Neural cell (in vitro differentiated cells): ENCODE measurements at regions not wholly inside any gene's neighbourhood (a gene's known extent, or its start where the extent isn't known, plus 50 kb on each side); places are given as distances from the start of the nearest gene placed in this dataset.

ENCODE experiments used
- H2AFZ ChIP-seq: fragments of 200-600, 300-800 bp; sonication (generic), shearing (Covaris generic); 2 replicates; pipeline ENCODE4 v1.6.0; 2014; ENCODE audit warnings: low read depth, mild to moderate bottlenecking, antibody characterized with exemption, low read length, moderate library complexity
- H3F3A ChIP-seq: fragments of 200-600 bp; shearing (Covaris generic); 2 replicates; pipeline ENCODE4 v1.6.1; 2016; ENCODE audit warnings: mild to moderate bottlenecking, moderate library complexity, mixed read lengths, antibody characterized with exemption, low read length; ENCODE audit not compliant: insufficient read depth, poor library complexity, severe bottlenecking
- H3K27ac ChIP-seq: fragments of 200-600, 300-800 bp; sonication (generic), shearing (Covaris generic); 2 replicates; pipeline ENCODE4 v1.5.1; 2014; ENCODE audit warnings: mild to moderate bottlenecking, low read length, moderate library complexity
- H3K27me3 ChIP-seq: fragments of 300-800, 200-600 bp; sonication (generic), shearing (Covaris generic); 2 replicates; pipeline ENCODE4 v1.6.0; 2014; ENCODE audit warnings: mild to moderate bottlenecking, low read depth, low read length, moderate library complexity; ENCODE audit not compliant: insufficient read depth
- H3K36me3 ChIP-seq: fragments of 300-800, 200-600 bp; sonication (generic), shearing (Covaris generic); 2 replicates; pipeline ENCODE4 v1.5.1; 2014; ENCODE audit warnings: mild to moderate bottlenecking, antibody characterized with exemption, low read length, moderate library complexity; ENCODE audit not compliant: insufficient read depth
- H3K4me2 ChIP-seq: fragments of 300-800, 200-600 bp; sonication (generic), shearing (Covaris generic); 2 replicates; pipeline ENCODE4 v1.6.0; 2014; ENCODE audit warnings: mild to moderate bottlenecking, low read length
- H3K4me3 ChIP-seq: fragments of 300-800, 200-600 bp; sonication (generic), shearing (Covaris generic); 2 replicates; pipeline ENCODE4 v1.5.1; 2014; ENCODE audit warnings: mild to moderate bottlenecking, low read length, moderate library complexity
- H3K79me2 ChIP-seq: fragments of 200-600 bp; shearing (Covaris generic); replicated peaks from 2 replicates; pipeline ENCODE4 v1.6.0; 2014; ENCODE audit warnings: mild to moderate bottlenecking, low read length, moderate library complexity; ENCODE audit not compliant: insufficient read depth
- H3K9ac ChIP-seq: fragments of 300-800, 200-600 bp; sonication (generic), shearing (Covaris generic); 2 replicates; pipeline ENCODE4 v1.6.1; 2016; ENCODE audit warnings: mild to moderate bottlenecking, low read length, mixed read lengths
- H3K9me2 ChIP-seq: fragments of 200-600 bp; shearing (Covaris generic); 2 replicates; pipeline ENCODE4 v1.6.1; 2016; ENCODE audit warnings: mild to moderate bottlenecking, low read length, mixed read lengths; ENCODE audit not compliant: insufficient read depth
- H3K9me3 ChIP-seq: fragments of 200-600, 300-800 bp; sonication (generic), shearing (Covaris generic); 2 replicates; pipeline ENCODE4 v1.6.1; 2016; ENCODE audit warnings: mild to moderate bottlenecking, mixed run types, low read length, moderate library complexity, mixed read lengths
- H4K20me1 ChIP-seq: fragments of 200-600 bp; shearing (Covaris generic); 2 replicates; pipeline ENCODE4 v1.6.1; 2016; ENCODE audit warnings: mild to moderate bottlenecking, mixed run types; ENCODE audit not compliant: insufficient read depth
- CTCF ChIP-seq: fragments of 450-650 bp; IDR thresholded peaks from 2 replicates; pipeline ENCODE4 v1.5.1; 2014; ENCODE audit warnings: antibody characterized with exemption, mild to moderate bottlenecking, moderate library complexity; ENCODE audit not compliant: poor library complexity, severe bottlenecking
- EP300 ChIP-seq: fragments of 450-650 bp; conservative IDR thresholded peaks from 2 replicates; pipeline ENCODE4 v1.6.1; 2014; ENCODE audit warnings: antibody characterized with exemption, mild to moderate bottlenecking, moderate library complexity; ENCODE audit not compliant: poor library complexity, severe bottlenecking
- MXI1 ChIP-seq: fragments of 450-650 bp; conservative IDR thresholded peaks from 2 replicates; pipeline ENCODE4 v1.6.1; 2014; ENCODE audit warnings: antibody characterized with exemption, mild to moderate bottlenecking; ENCODE audit not compliant: poor library complexity, severe bottlenecking
- POLR2AphosphoS5 ChIP-seq: IDR thresholded peaks from 2 replicates; pipeline ENCODE4 v1.6.1; 2012
- RAD21 ChIP-seq: fragments of 450-650 bp; conservative IDR thresholded peaks from 2 replicates; pipeline ENCODE4 v1.6.1; 2014; ENCODE audit warnings: antibody characterized with exemption, mild to moderate bottlenecking, moderate library complexity
- REST ChIP-seq: IDR thresholded peaks from 2 replicates; pipeline ENCODE4 v1.6.1; 2012; ENCODE audit warnings: borderline replicate concordance
- SMC3 ChIP-seq: fragments of 450-650 bp; conservative IDR thresholded peaks from 2 replicates; pipeline ENCODE4 v1.6.1; 2014; ENCODE audit warnings: antibody characterized with exemption, mild to moderate bottlenecking, moderate library complexity; ENCODE audit not compliant: poor library complexity
- TAF1 ChIP-seq: IDR thresholded peaks from 2 replicates; pipeline ENCODE4 v1.6.1; 2012; ENCODE audit warnings: low read depth

- Histone ChIP-seq H3K4me3 (no peak overlapping the region), H3K9me2 (no peaks in the 10 kb centered on the region)
These were observed 754.6 kb upstream of the MMS22L start for GRCh38 chr6:98037571-98037970.

GRCh38 chr6:98039443-98039842 lies 756.4 kb upstream of the MMS22L start:
- H3F3A ChIP-seq = peaks cover 5% of the 10 kb centered on the region
- H3K9me2 ChIP-seq = no peaks in the 10 kb centered on the region
- no peaks in the 10 kb centered on the region for H3K36me3 ChIP-seq
- H2AFZ ChIP-seq = no peak overlapping the region
- no peaks in the 10 kb centered on the region for H3K27me3 ChIP-seq
- H3K4me2 ChIP-seq = no peak overlapping the region
- no peak overlapping the region for H3K27ac ChIP-seq
- H3K4me3 ChIP-seq = no peak overlapping the region
- no peaks in the 10 kb centered on the region for H3K9me3 ChIP-seq
- no peaks in the 10 kb centered on the region for H4K20me1 ChIP-seq
- peaks cover 3% of the 10 kb centered on the region for H3K79me2 ChIP-seq
- H3K9ac ChIP-seq = no peak overlapping the region
- TF ChIP-seq CTCF (no peak), TAF1 (no peak), REST (no peak), EP300 (no peak), POLR2AphosphoS5 (no peak), RAD21 (no peak), MXI1 (no peak), SMC3 (no peak)

More at GRCh38 chr6:98037571-98037970, 754.6 kb upstream of the MMS22L start:
- Histone ChIP-seq H3K4me2 (no peak overlapping the region), H4K20me1 (no peaks in the 10 kb centered on the region), H3K79me2 (peaks cover 3% of the 10 kb centered on the region), H3K9ac (no peak overlapping the region), H3K9me3 (no peaks in the 10 kb centered on the region), H3K36me3 (no peaks in the 10 kb centered on the region), H2AFZ (no peak overlapping the region), H3K27ac (no peak overlapping the region), H3F3A (peaks cover 5% of the 10 kb centered on the region), H3K27me3 (no peaks in the 10 kb centered on the region)
- TF ChIP-seq EP300 = no peak
- TF ChIP-seq POLR2AphosphoS5 = no peak
- no peak for TF ChIP-seq TAF1
- peak; percentile 11 for TF ChIP-seq CTCF
- no peak for TF ChIP-seq REST
